Neural cell (in vitro differentiated cells): ENCODE measurements at regions not wholly inside any gene's neighbourhood (a gene's known extent, or its start where the extent isn't known, plus 50 kb on each side); places are given as distances from the start of the nearest gene placed in this dataset.

Source experiments
- H2AFZ ChIP-seq: fragments of 200-600, 300-800 bp; sonication (generic), shearing (Covaris generic); 2 replicates; pipeline ENCODE4 v1.6.0; 2014; ENCODE audit warnings: low read depth, mild to moderate bottlenecking, antibody characterized with exemption, low read length, moderate library complexity
- H3F3A ChIP-seq: fragments of 200-600 bp; shearing (Covaris generic); 2 replicates; pipeline ENCODE4 v1.6.1; 2016; ENCODE audit warnings: mild to moderate bottlenecking, moderate library complexity, mixed read lengths, antibody characterized with exemption, low read length; ENCODE audit not compliant: insufficient read depth, poor library complexity, severe bottlenecking
- H3K27ac ChIP-seq: fragments of 200-600, 300-800 bp; sonication (generic), shearing (Covaris generic); 2 replicates; pipeline ENCODE4 v1.5.1; 2014; ENCODE audit warnings: mild to moderate bottlenecking, low read length, moderate library complexity
- H3K27me3 ChIP-seq: fragments of 300-800, 200-600 bp; sonication (generic), shearing (Covaris generic); 2 replicates; pipeline ENCODE4 v1.6.0; 2014; ENCODE audit warnings: mild to moderate bottlenecking, low read depth, low read length, moderate library complexity; ENCODE audit not compliant: insufficient read depth
- H3K36me3 ChIP-seq: fragments of 300-800, 200-600 bp; sonication (generic), shearing (Covaris generic); 2 replicates; pipeline ENCODE4 v1.5.1; 2014; ENCODE audit warnings: mild to moderate bottlenecking, antibody characterized with exemption, low read length, moderate library complexity; ENCODE audit not compliant: insufficient read depth
- H3K4me2 ChIP-seq: fragments of 300-800, 200-600 bp; sonication (generic), shearing (Covaris generic); 2 replicates; pipeline ENCODE4 v1.6.0; 2014; ENCODE audit warnings: mild to moderate bottlenecking, low read length
- H3K4me3 ChIP-seq: fragments of 300-800, 200-600 bp; sonication (generic), shearing (Covaris generic); 2 replicates; pipeline ENCODE4 v1.5.1; 2014; ENCODE audit warnings: mild to moderate bottlenecking, low read length, moderate library complexity
- H3K79me2 ChIP-seq: fragments of 200-600 bp; shearing (Covaris generic); replicated peaks from 2 replicates; pipeline ENCODE4 v1.6.0; 2014; ENCODE audit warnings: mild to moderate bottlenecking, low read length, moderate library complexity; ENCODE audit not compliant: insufficient read depth
- H3K9ac ChIP-seq: fragments of 300-800, 200-600 bp; sonication (generic), shearing (Covaris generic); 2 replicates; pipeline ENCODE4 v1.6.1; 2016; ENCODE audit warnings: mild to moderate bottlenecking, low read length, mixed read lengths
- H3K9me2 ChIP-seq: fragments of 200-600 bp; shearing (Covaris generic); 2 replicates; pipeline ENCODE4 v1.6.1; 2016; ENCODE audit warnings: mild to moderate bottlenecking, low read length, mixed read lengths; ENCODE audit not compliant: insufficient read depth
- H3K9me3 ChIP-seq: fragments of 200-600, 300-800 bp; sonication (generic), shearing (Covaris generic); 2 replicates; pipeline ENCODE4 v1.6.1; 2016; ENCODE audit warnings: mild to moderate bottlenecking, mixed run types, low read length, moderate library complexity, mixed read lengths
- H4K20me1 ChIP-seq: fragments of 200-600 bp; shearing (Covaris generic); 2 replicates; pipeline ENCODE4 v1.6.1; 2016; ENCODE audit warnings: mild to moderate bottlenecking, mixed run types; ENCODE audit not compliant: insufficient read depth
- CTCF ChIP-seq: fragments of 450-650 bp; IDR thresholded peaks from 2 replicates; pipeline ENCODE4 v1.5.1; 2014; ENCODE audit warnings: antibody characterized with exemption, mild to moderate bottlenecking, moderate library complexity; ENCODE audit not compliant: poor library complexity, severe bottlenecking
- EP300 ChIP-seq: fragments of 450-650 bp; conservative IDR thresholded peaks from 2 replicates; pipeline ENCODE4 v1.6.1; 2014; ENCODE audit warnings: antibody characterized with exemption, mild to moderate bottlenecking, moderate library complexity; ENCODE audit not compliant: poor library complexity, severe bottlenecking
- EZH2 ChIP-seq: fragments of 200-600, 300-800 bp; shearing (Covaris generic), sonication (generic); IDR thresholded peaks from 2 replicates; pipeline ENCODE4 v1.6.1; 2014; ENCODE audit warnings: antibody characterized with exemption, low read length, borderline replicate concordance, mild to moderate bottlenecking; ENCODE audit not compliant: insufficient read depth, poor library complexity, severe bottlenecking
- MXI1 ChIP-seq: fragments of 450-650 bp; conservative IDR thresholded peaks from 2 replicates; pipeline ENCODE4 v1.6.1; 2014; ENCODE audit warnings: antibody characterized with exemption, mild to moderate bottlenecking; ENCODE audit not compliant: poor library complexity, severe bottlenecking
- POLR2AphosphoS5 ChIP-seq: IDR thresholded peaks from 2 replicates; pipeline ENCODE4 v1.6.1; 2012
- RAD21 ChIP-seq: fragments of 450-650 bp; conservative IDR thresholded peaks from 2 replicates; pipeline ENCODE4 v1.6.1; 2014; ENCODE audit warnings: antibody characterized with exemption, mild to moderate bottlenecking, moderate library complexity
- REST ChIP-seq: IDR thresholded peaks from 2 replicates; pipeline ENCODE4 v1.6.1; 2012; ENCODE audit warnings: borderline replicate concordance
- SMC3 ChIP-seq: fragments of 450-650 bp; conservative IDR thresholded peaks from 2 replicates; pipeline ENCODE4 v1.6.1; 2014; ENCODE audit warnings: antibody characterized with exemption, mild to moderate bottlenecking, moderate library complexity; ENCODE audit not compliant: poor library complexity
- TAF1 ChIP-seq: IDR thresholded peaks from 2 replicates; pipeline ENCODE4 v1.6.1; 2012; ENCODE audit warnings: low read depth

- Histone ChIP-seq H3K27ac (no peak overlapping the region), H3K27me3 (no peaks in the 10 kb centered on the region), H3K36me3 (no peaks in the 10 kb centered on the region), H3K4me2 (no peak overlapping the region), H3K9me2 (no peaks in the 10 kb centered on the region), H3K9ac (no peak overlapping the region), H3F3A (no peaks in the 10 kb centered on the region), H3K4me3 (no peak overlapping the region), H3K79me2 (no peaks in the 10 kb centered on the region), H4K20me1 (no peaks in the 10 kb centered on the region), H3K9me3 (no peaks in the 10 kb centered on the region), H2AFZ (no peak overlapping the region)
- TF ChIP-seq REST: no peak
- TF ChIP-seq RAD21: no peak
- TF ChIP-seq EP300: no peak
- TF ChIP-seq EZH2: no peak
- TF ChIP-seq CTCF: no peak
- no peak for TF ChIP-seq MXI1
- TF ChIP-seq TAF1: no peak
- no peak for TF ChIP-seq POLR2AphosphoS5
- TF ChIP-seq SMC3: no peak
Measured at GRCh38 chr7:41785265-41785664, 82.4 kb upstream of the INHBA start.

GRCh38 chr7:41779918-41780317 is 77.0 kb upstream of the INHBA start:
- TF ChIP-seq TAF1 (no peak), RAD21 (no peak), REST (no peak), POLR2AphosphoS5 (no peak), CTCF (no peak), MXI1 (no peak), SMC3 (no peak), EP300 (no peak), EZH2 (no peak)
- Histone ChIP-seq H3K9ac (no peak overlapping the region), H4K20me1 (no peaks in the 10 kb centered on the region), H3K27ac (no peak overlapping the region), H3K4me3 (no peak overlapping the region), H3K36me3 (no peaks in the 10 kb centered on the region), H3F3A (no peaks in the 10 kb centered on the region), H3K9me3 (no peaks in the 10 kb centered on the region), H3K79me2 (no peaks in the 10 kb centered on the region), H3K27me3 (no peaks in the 10 kb centered on the region), H3K9me2 (no peaks in the 10 kb centered on the region), H2AFZ (no peak overlapping the region), H3K4me2 (no peak overlapping the region)
